ENCODE measurements at regions not wholly inside any gene's neighbourhood (a gene's known extent, or its start where the extent isn't known, plus 50 kb on each side); places are given as distances from the start of the nearest gene placed in this dataset.

DNA sequence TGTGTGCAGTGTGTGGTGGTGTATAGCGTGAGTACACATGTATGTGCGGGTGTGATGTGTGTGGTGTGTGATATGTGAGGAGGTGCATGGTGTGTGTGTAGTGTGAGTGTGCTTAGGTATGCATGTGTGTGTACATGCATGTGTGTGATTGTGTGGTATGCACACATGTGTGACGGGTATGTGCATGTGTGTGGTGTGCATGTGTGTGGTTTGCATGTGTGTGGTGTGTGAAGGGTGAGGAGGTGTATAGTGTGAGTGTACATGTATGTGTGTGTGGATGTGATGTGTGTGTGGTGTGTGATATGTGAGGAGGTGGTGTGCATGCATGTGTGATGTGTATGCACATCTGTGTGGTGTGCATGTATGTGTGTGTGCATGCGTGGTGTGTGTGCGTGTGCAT is 105.6 kb downstream of the CMPK2 start:
- DNase-seq (ENCODE audit: extremely low spot score, unreplicated experiment), result no peak
- Mint-ChIP-seq H3K27me3 (no peaks in the 10 kb centered on the region), H3K9me3 (peaks cover 6% of the 10 kb centered on the region), H3K4me3 (no peak overlapping the region), H3K36me3 (no peaks in the 10 kb centered on the region), H3K27ac (no peak overlapping the region), H3K4me1 (ENCODE audit: unreplicated experiment) (peaks cover 6% of the 10 kb centered on the region)
- no peak for TF ChIP-seq CTCF (conservative IDR thresholded peaks at IDR 0.05)

- H3K4me3 Mint-ChIP-seq, result no peak overlapping the region
- peaks cover 6% of the 10 kb centered on the region for H3K9me3 Mint-ChIP-seq
- H3K36me3 Mint-ChIP-seq, result no peaks in the 10 kb centered on the region
- TF ChIP-seq CTCF (conservative IDR thresholded peaks at IDR 0.05), result no peak
- no peak overlapping the region for H3K27ac Mint-ChIP-seq
- H3K4me1 Mint-ChIP-seq (ENCODE audit: unreplicated experiment), result no peaks in the 10 kb centered on the region
- no peaks in the 10 kb centered on the region for H3K27me3 Mint-ChIP-seq
- DNase-seq (ENCODE audit: extremely low spot score, unreplicated experiment), result no peak
These were observed 100.6 kb downstream of the CMPK2 start for GRCh38 chr2:6764968-6765723.

DNA sequence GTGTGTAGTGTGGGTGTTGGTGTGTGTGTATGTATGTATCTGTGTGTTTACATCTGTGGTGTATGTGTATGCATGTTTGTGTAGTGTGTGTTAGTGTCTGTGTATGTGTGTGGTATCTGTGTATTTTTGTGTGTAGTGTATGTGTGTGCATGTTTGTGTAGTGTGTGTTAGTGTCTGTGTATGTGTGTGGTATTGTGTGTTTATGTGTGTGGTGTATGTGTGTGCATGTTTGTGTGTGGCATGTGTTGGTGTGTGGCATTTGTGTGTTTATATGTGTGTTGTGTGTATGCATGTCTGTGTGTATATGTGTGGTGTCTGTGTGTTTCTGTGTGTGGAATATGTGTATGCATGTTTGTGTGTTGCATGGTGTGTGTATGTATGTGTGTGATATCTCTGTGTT is 96.4 kb downstream of the CMPK2 start:
- no peak for DNase-seq (ENCODE audit: extremely low spot score, unreplicated experiment)
- Mint-ChIP-seq H3K27me3 (peaks cover 16% of the 10 kb centered on the region), H3K9me3 (no peaks in the 10 kb centered on the region), H3K4me3 (no peak overlapping the region), H3K27ac (no peak overlapping the region), H3K4me1 (ENCODE audit: unreplicated experiment) (peaks cover 25% of the 10 kb centered on the region), H3K36me3 (no peaks in the 10 kb centered on the region)
- TF ChIP-seq CTCF (conservative IDR thresholded peaks at IDR 0.05), result no peak

DNA sequence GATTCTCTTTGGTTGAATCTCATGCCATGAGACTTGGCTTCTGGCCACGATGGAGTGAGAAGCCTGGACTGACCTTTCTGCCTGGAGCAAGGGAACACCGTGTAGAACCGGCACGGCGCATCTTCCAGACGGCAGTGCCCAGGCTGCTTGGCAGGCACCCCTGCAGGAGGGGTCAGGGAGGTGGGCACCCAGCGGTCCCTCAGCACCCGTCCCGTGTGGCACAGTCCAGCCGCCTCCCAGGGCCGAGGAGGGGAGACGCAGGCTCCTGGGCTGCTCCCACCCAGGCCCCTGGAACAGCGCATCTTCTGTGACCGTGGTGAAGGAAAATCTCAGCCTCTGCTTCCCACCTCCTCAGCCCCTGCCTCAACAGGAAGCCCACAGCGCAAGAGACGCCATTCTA is 95.7 kb downstream of the CMPK2 start:
- no peaks in the 10 kb centered on the region for H3K9me3 Mint-ChIP-seq

GRCh38 chr2:6771634-6772611 is 93.8 kb downstream of the CMPK2 start:
- TF ChIP-seq CTCF (conservative IDR thresholded peaks at IDR 0.05), result peak; percentile 45
- Mint-ChIP-seq H3K27ac (peak overlapping the region; percentile 93), H3K4me3 (peak overlapping the region; percentile 90), H3K36me3 (no peaks in the 10 kb centered on the region), H3K4me1 (ENCODE audit: unreplicated experiment) (peaks cover 25% of the 10 kb centered on the region), H3K27me3 (peaks cover 18% of the 10 kb centered on the region), H3K9me3 (no peaks in the 10 kb centered on the region)
- DNase-seq (ENCODE audit: extremely low spot score, unreplicated experiment), result no peak

More for the DNA sequence above, 95.7 kb downstream of the CMPK2 start:
- no peak overlapping the region for H3K27ac Mint-ChIP-seq
- H3K36me3 Mint-ChIP-seq, result no peaks in the 10 kb centered on the region
- H3K27me3 Mint-ChIP-seq, result peaks cover 16% of the 10 kb centered on the region
- H3K4me3 Mint-ChIP-seq, result no peak overlapping the region
- no peak for DNase-seq (ENCODE audit: extremely low spot score, unreplicated experiment)
- TF ChIP-seq CTCF (conservative IDR thresholded peaks at IDR 0.05), result no peak
- peaks cover 25% of the 10 kb centered on the region for H3K4me1 Mint-ChIP-seq (ENCODE audit: unreplicated experiment)

All from type B pancreatic cell (in vitro differentiated cells).